Progenitor cell of endocrine pancreas (in vitro differentiated cells): ENCODE measurements at regions not wholly inside any gene's neighbourhood (a gene's known extent, or its start where the extent isn't known, plus 50 kb on each side); places are given as distances from the start of the nearest gene placed in this dataset.

Source experiments
- DNase-seq: peaks from one replicate; pipeline ENCODE4 v3.0.0; 2021; ENCODE audit warnings: low spot score; ENCODE audit not compliant: unreplicated experiment
- H3K27ac Mint-ChIP-seq: 2 replicates; pipeline ENCODE4 v1.8.0; 2021; ENCODE audit warnings: mild to moderate bottlenecking, moderate library complexity, mixed read lengths
- H3K27me3 Mint-ChIP-seq: 2 replicates; pipeline ENCODE4 v1.8.0; 2021; ENCODE audit warnings: mixed read lengths
- H3K36me3 Mint-ChIP-seq: 2 replicates; pipeline ENCODE4 v1.8.0; 2022; ENCODE audit warnings: mixed read lengths; ENCODE audit not compliant: insufficient read depth
- H3K4me1 Mint-ChIP-seq: 2 replicates; pipeline ENCODE4 v1.8.0; 2021; ENCODE audit warnings: low read depth, mixed read lengths
- H3K4me3 Mint-ChIP-seq: 2 replicates; pipeline ENCODE4 v1.8.0; 2021; ENCODE audit warnings: low read depth, mild to moderate bottlenecking, moderate library complexity, mixed read lengths
- H3K9me3 Mint-ChIP-seq: 2 replicates; pipeline ENCODE4 v1.8.0; 2021; ENCODE audit warnings: low read depth, mixed read lengths
- TF ChIP-seq, protein P1 (sequence below): fragments of 200-600 bp; sonication (generic); IDR thresholded peaks from one replicate; pipeline ENCODE4 v1.5.0; 2021; ENCODE audit warnings: antibody characterized with exemption, mild to moderate bottlenecking; ENCODE audit not compliant: unreplicated experiment

DNA sequence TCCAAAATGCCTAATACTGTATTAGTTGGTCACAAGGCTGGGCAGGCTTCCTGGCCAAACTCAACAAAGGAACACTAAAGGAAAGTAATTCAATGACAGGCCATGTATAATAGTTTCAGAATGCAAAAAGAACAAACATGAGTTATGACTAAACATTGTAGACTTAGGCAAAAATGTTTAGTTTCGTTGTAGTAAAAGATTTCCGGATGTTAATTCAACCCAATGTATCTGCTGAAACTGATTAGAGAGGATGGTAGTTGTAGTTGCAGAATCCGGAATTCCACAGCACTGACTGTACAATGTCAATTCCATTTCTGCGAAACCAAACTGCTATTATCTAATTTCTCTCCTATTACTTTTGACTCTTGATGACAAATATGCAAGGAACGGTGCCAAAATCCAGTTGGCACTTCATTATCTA lies 117.9 kb upstream of the FST start:
- Mint-ChIP-seq H3K4me1 (no peaks in the 10 kb centered on the region), H3K27ac (no peak overlapping the region), H3K9me3 (no peaks in the 10 kb centered on the region), H3K36me3 (no peaks in the 10 kb centered on the region), H3K27me3 (no peaks in the 10 kb centered on the region), H3K4me3 (no peak overlapping the region)
- TF ChIP-seq, protein P1, sequence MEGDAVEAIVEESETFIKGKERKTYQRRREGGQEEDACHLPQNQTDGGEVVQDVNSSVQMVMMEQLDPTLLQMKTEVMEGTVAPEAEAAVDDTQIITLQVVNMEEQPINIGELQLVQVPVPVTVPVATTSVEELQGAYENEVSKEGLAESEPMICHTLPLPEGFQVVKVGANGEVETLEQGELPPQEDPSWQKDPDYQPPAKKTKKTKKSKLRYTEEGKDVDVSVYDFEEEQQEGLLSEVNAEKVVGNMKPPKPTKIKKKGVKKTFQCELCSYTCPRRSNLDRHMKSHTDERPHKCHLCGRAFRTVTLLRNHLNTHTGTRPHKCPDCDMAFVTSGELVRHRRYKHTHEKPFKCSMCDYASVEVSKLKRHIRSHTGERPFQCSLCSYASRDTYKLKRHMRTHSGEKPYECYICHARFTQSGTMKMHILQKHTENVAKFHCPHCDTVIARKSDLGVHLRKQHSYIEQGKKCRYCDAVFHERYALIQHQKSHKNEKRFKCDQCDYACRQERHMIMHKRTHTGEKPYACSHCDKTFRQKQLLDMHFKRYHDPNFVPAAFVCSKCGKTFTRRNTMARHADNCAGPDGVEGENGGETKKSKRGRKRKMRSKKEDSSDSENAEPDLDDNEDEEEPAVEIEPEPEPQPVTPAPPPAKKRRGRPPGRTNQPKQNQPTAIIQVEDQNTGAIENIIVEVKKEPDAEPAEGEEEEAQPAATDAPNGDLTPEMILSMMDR, result no peak
- no peak for DNase-seq

DNA sequence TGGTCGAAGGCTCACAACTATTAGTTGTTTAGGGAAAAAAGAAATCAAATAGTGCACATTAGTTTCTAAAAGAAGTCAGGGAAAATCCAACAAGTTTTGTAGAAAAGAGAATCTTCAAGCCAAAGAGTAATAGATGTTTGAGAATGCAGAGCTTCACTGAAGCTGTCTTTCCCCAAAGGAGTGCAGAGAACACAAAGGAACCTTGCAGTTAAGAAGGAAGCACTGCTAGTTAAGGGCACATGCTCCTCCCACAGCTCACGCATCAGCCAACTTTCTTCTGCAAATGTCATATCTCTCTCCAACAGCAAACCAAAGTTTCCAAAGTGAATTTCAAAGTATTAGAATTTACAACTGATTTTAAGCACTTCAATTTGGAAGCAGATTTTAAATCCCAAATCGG lies 116.4 kb upstream of the FST start:
- Mint-ChIP-seq H3K4me3 (no peak overlapping the region), H3K36me3 (no peaks in the 10 kb centered on the region), H3K27ac (no peak overlapping the region), H3K4me1 (no peaks in the 10 kb centered on the region), H3K9me3 (no peaks in the 10 kb centered on the region), H3K27me3 (no peaks in the 10 kb centered on the region)
- TF ChIP-seq, protein P1, result no peak
- no peak for DNase-seq

GRCh38 chr5:53366245-53366644 lies 114.2 kb upstream of the FST start:
- no peak for DNase-seq
- no peaks in the 10 kb centered on the region for H3K4me1 Mint-ChIP-seq
- H3K36me3 Mint-ChIP-seq, result no peaks in the 10 kb centered on the region
- no peaks in the 10 kb centered on the region for H3K9me3 Mint-ChIP-seq
- TF ChIP-seq, protein P1, result no peak
- H3K27ac Mint-ChIP-seq, result no peak overlapping the region
- H3K27me3 Mint-ChIP-seq, result no peaks in the 10 kb centered on the region
- H3K4me3 Mint-ChIP-seq, result no peak overlapping the region

- Mint-ChIP-seq H3K4me3 (no peak overlapping the region), H3K36me3 (no peaks in the 10 kb centered on the region), H3K9me3 (peaks cover 4% of the 10 kb centered on the region), H3K27me3 (no peaks in the 10 kb centered on the region), H3K27ac (no peak overlapping the region), H3K4me1 (no peaks in the 10 kb centered on the region)
- DNase-seq, result no peak
- TF ChIP-seq, protein P1, result no peak
These were observed 112.7 kb upstream of the FST start for GRCh38 chr5:53367727-53368126.

DNA sequence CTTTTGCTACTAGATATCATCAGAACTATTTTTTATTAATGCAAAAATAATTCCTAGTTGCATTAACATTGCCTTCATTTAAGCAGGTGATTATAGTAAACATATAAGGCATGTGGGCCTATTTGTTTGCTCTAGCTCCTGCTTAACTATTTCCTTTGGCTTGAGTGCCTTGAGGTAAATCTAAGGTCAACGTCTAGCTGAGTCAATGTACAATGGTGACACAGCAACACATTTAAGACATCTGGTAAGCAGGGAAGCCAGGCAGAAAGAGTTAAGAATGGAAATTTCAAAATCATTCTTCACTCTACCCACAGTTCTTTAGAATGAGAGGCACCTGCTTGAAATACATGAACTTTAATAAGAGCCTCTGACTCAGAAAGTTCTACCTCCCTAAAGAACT lies 111.9 kb upstream of the FST start:
- Mint-ChIP-seq H3K4me1 (no peaks in the 10 kb centered on the region), H3K4me3 (no peak overlapping the region), H3K27ac (no peak overlapping the region), H3K9me3 (peaks cover 4% of the 10 kb centered on the region), H3K36me3 (no peaks in the 10 kb centered on the region), H3K27me3 (no peaks in the 10 kb centered on the region)
- no peak for DNase-seq
- TF ChIP-seq, protein P1, result no peak
